ENCODE measurements at regions not wholly inside any gene's neighbourhood (a gene's known extent, or its start where the extent isn't known, plus 50 kb on each side); places are given as distances from the start of the nearest gene placed in this dataset.

DNA sequence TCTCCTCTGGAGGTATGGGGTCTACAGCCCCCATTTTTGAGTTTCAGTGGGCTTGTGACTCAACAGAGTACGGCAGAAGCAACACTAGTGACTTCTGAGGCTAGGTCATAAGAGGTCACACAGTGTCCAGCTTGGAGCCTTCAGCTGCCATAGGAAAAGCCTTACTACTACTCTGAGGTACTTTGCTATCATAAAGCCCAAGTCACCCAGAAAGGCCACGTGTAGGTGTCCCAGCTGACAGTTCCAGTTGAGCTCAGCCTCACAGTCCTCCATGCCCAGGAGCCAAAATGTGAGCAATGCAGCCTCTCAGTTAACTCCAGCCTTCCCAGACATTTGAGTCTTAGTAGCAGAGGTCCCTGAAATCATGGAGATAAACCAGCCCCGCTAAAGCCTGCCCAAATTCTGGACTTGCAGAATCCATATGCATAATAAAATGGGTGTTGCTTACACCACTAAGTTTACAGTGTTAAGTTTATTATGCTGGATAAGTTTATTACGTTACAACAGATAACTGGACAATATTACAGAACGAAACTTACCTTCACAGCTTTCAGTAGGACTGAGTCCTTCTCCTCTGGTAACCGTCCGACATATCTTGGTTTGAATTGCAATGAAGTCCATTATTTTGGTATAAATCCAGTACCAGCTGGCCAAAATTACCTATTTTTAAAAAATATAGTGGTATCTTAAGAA is 181.1 kb downstream of the AVL9 start:
- TF ChIP-seq POLR2A (IDR thresholded peaks at IDR 0.05; ENCODE audit: low read length) = no peak
- TF ChIP-seq GATA1 (IDR thresholded peaks at IDR 0.05; ENCODE audit: low read depth, low read length) = no peak

All from erythroblast (primary cell).